ENCODE measurements at regions not wholly inside any gene's neighbourhood (a gene's known extent, or its start where the extent isn't known, plus 50 kb on each side); places are given as distances from the start of the nearest gene placed in this dataset.
A peak's percentile ranks its signal among the peaks of the same experiment; 100 is the strongest.

DNA sequence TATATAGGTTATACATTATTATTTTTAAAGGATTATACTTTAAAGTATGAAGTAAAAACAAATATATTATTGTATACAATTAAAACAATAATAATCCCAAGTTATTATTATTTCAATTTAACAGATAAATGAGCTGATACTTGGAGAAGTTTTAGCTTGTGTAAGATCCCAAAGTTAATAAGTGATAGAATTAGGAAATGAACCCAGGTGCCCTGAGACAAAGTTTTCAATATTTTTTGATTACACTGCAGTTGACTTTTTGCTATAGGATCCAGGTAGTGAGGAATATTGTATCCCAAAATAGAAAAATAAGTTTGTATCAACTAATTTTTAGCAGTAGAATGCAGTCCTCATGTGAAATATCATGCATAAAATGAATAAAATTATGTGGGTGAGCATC is 543.2 kb upstream of the ZNF608 start:
- H2AFZ ChIP-seq (ENCODE audit: low read length), result no peak overlapping the region
- no TSS peak for BruUV-seq (replicated peaks)
- intact Hi-C loops (cut with micrococcal nuclease; ENCODE audit: unreplicated experiment), result no loop called here
- H4K20me1 ChIP-seq (ENCODE audit: insufficient read depth, low read length), result no peaks in the 10 kb centered on the region
- CTCF ChIA-PET (ENCODE audit: unreplicated experiment), result no interaction called here
- no peak overlapping the region for H3K27ac ChIP-seq (ENCODE audit: low read depth, low read length, poor library complexity, severe bottlenecking)
- DNase-seq (ENCODE audit: low spot score), result no peak
- no peaks in the 10 kb centered on the region for H3K36me3 ChIP-seq (ENCODE audit: insufficient read depth, low read length)
- H3K9me3 ChIP-seq (ENCODE audit: low read length), result no peaks in the 10 kb centered on the region
- TF ChIP-seq EZH2phosphoT487 (IDR thresholded peaks at IDR 0.05; ENCODE audit: borderline replicate concordance, low read depth, low read length), result no peak
- TF ChIP-seq, protein P1, sequence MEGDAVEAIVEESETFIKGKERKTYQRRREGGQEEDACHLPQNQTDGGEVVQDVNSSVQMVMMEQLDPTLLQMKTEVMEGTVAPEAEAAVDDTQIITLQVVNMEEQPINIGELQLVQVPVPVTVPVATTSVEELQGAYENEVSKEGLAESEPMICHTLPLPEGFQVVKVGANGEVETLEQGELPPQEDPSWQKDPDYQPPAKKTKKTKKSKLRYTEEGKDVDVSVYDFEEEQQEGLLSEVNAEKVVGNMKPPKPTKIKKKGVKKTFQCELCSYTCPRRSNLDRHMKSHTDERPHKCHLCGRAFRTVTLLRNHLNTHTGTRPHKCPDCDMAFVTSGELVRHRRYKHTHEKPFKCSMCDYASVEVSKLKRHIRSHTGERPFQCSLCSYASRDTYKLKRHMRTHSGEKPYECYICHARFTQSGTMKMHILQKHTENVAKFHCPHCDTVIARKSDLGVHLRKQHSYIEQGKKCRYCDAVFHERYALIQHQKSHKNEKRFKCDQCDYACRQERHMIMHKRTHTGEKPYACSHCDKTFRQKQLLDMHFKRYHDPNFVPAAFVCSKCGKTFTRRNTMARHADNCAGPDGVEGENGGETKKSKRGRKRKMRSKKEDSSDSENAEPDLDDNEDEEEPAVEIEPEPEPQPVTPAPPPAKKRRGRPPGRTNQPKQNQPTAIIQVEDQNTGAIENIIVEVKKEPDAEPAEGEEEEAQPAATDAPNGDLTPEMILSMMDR (conservative IDR thresholded peaks at IDR 0.05; ENCODE audit: low read length), result no peak
- H3K4me3 ChIP-seq (ENCODE audit: low read depth, low read length, poor library complexity, severe bottlenecking), result no peak overlapping the region
- no peak overlapping the region for H3K4me2 ChIP-seq (ENCODE audit: low read length)
- no peaks in the 10 kb centered on the region for H3K9me2 ChIP-seq (ENCODE audit: insufficient read depth, low read length)
- H3K79me2 ChIP-seq (ENCODE audit: insufficient read depth, low read depth, low read length), result no peaks in the 10 kb centered on the region
- POLR2A ChIA-PET, result interaction anchor here (0.5 kb wide), 1 partner anchor 54 kb away, joined by 4 read pairs; no protein-coding TSS in a partner anchor
- H3K4me1 ChIP-seq (ENCODE audit: insufficient read depth, low read length, poor library complexity, severe bottlenecking), result peaks cover 25% of the 10 kb centered on the region

DNA sequence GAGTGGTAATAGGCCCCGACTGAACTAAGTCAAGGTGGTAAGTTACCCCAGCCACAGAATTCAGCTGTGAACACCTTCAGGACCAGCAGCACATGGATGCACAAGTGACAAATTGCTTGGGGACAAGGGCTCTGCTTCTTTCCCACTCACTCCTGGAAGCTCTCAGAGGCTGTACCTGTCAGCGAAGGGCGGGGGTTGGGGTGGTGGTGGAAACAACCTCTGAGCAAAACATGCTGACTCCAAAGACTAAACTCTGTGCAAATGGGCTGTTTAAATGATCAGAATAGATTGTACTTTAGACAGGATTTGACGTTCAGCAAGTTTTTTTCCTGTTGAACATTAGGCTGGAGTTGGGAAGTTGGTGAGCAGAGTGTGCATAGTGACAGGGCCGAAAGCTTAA is 544.5 kb upstream of the ZNF608 start:
- H2AFZ ChIP-seq (ENCODE audit: low read length), result no peak overlapping the region
- CTCF ChIA-PET (ENCODE audit: unreplicated experiment), result interaction anchor here (0.6 kb wide), 1 partner anchor 1644 kb away, joined by 4 read pairs; no protein-coding TSS in a partner anchor
- H3K27ac ChIP-seq (ENCODE audit: low read depth, low read length, poor library complexity, severe bottlenecking), result no peak overlapping the region
- no peaks in the 10 kb centered on the region for H4K20me1 ChIP-seq (ENCODE audit: insufficient read depth, low read length)
- no peak overlapping the region for H3K4me3 ChIP-seq (ENCODE audit: low read depth, low read length, poor library complexity, severe bottlenecking)
- no TSS peak for BruUV-seq (replicated peaks)
- no peaks in the 10 kb centered on the region for H3K9me2 ChIP-seq (ENCODE audit: insufficient read depth, low read length)
- TF ChIP-seq, protein P1 (conservative IDR thresholded peaks at IDR 0.05; ENCODE audit: low read length), result no peak
- TF ChIP-seq EZH2phosphoT487 (IDR thresholded peaks at IDR 0.05; ENCODE audit: borderline replicate concordance, low read depth, low read length), result no peak
- no peak overlapping the region for H3K4me2 ChIP-seq (ENCODE audit: low read length)
- H3K79me2 ChIP-seq (ENCODE audit: insufficient read depth, low read depth, low read length), result no peaks in the 10 kb centered on the region
- no peak for DNase-seq (ENCODE audit: low spot score)
- H3K9me3 ChIP-seq (ENCODE audit: low read length), result no peaks in the 10 kb centered on the region
- no peaks in the 10 kb centered on the region for H3K36me3 ChIP-seq (ENCODE audit: insufficient read depth, low read length)
- peaks cover 25% of the 10 kb centered on the region for H3K4me1 ChIP-seq (ENCODE audit: insufficient read depth, low read length, poor library complexity, severe bottlenecking)
- POLR2A ChIA-PET, result no interaction called here
- intact Hi-C loops (cut with micrococcal nuclease; ENCODE audit: unreplicated experiment), result no loop called here

DNA sequence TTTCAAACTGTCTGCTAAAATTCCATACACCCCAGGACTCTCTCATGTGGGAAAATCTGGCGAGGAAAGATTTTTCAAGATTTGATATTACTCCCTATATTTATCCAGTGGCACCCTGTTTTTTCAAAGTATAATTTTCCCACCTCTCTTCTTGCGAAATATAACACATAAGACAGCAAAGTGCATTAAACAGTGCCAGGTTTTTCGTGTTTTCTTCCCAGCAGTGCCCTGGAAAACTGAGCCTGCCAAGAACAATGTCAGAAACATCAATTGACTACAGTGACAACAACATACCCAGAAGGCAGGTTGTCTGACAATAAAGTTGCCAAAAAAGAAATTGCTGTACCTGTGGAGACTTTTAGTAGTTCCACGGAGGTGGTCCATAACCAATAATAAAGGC is 545.0 kb upstream of the ZNF608 start:
- DNase-seq (ENCODE audit: low spot score), result no peak
- no peaks in the 10 kb centered on the region for H4K20me1 ChIP-seq (ENCODE audit: insufficient read depth, low read length)
- CTCF ChIA-PET (ENCODE audit: unreplicated experiment), result no interaction called here
- 0 out of 2 replicates have a peak overlapping the region, but pooled peaks have one; percentile 56 for H3K4me2 ChIP-seq (ENCODE audit: low read length)
- TF ChIP-seq EZH2phosphoT487 (IDR thresholded peaks at IDR 0.05; ENCODE audit: borderline replicate concordance, low read depth, low read length), result no peak
- TF ChIP-seq, protein P1 (conservative IDR thresholded peaks at IDR 0.05; ENCODE audit: low read length), result no peak
- H3K9me2 ChIP-seq (ENCODE audit: insufficient read depth, low read length), result no peaks in the 10 kb centered on the region
- peak overlapping the region; percentile 77 for H2AFZ ChIP-seq (ENCODE audit: low read length)
- no peaks in the 10 kb centered on the region for H3K9me3 ChIP-seq (ENCODE audit: low read length)
- peaks cover 25% of the 10 kb centered on the region for H3K4me1 ChIP-seq (ENCODE audit: insufficient read depth, low read length, poor library complexity, severe bottlenecking)
- H3K27ac ChIP-seq (ENCODE audit: low read depth, low read length, poor library complexity, severe bottlenecking), result no peak overlapping the region
- POLR2A ChIA-PET, result interaction anchor here (0.6 to 1.0 kb wide), 2 partner anchors 26 to 29 kb away, joined by 3 read pairs; no protein-coding TSS in a partner anchor
- no peaks in the 10 kb centered on the region for H3K36me3 ChIP-seq (ENCODE audit: insufficient read depth, low read length)
- no peaks in the 10 kb centered on the region for H3K79me2 ChIP-seq (ENCODE audit: insufficient read depth, low read depth, low read length)
- intact Hi-C loops (cut with micrococcal nuclease; ENCODE audit: unreplicated experiment), result no loop called here
- BruUV-seq (replicated peaks), result no TSS peak
- H3K4me3 ChIP-seq (ENCODE audit: low read depth, low read length, poor library complexity, severe bottlenecking), result no peak overlapping the region
